ENCODE measurements at regions not wholly inside any gene's neighbourhood (a gene's known extent, or its start where the extent isn't known, plus 50 kb on each side); places are given as distances from the start of the nearest gene placed in this dataset.
"Not testable (repeated sequence)": the region's sequence is repeated elsewhere in the genome, so short reads cannot be mapped to it uniquely, and the experiment has no call there.

- no peaks in the 10 kb centered on the region for H3K36me3 ChIP-seq (ENCODE audit: low read depth)
Observed at GRCh38 chr14:105602799-105603793, 76.7 kb downstream of the TMEM121 start.

GRCh38 chr14:105604531-105605463 is 78.4 kb downstream of the TMEM121 start:
- H3F3A ChIP-seq (ENCODE audit: insufficient read depth); H3K36me3 ChIP-seq (ENCODE audit: low read depth); H3K9me2 ChIP-seq (ENCODE audit: insufficient read depth): not testable (repeated sequence)

More at GRCh38 chr14:105602799-105603793, 76.7 kb downstream of the TMEM121 start:
- Histone ChIP-seq H2AFZ (no peak overlapping the region), H4K20me1 (ENCODE audit: insufficient read depth) (no peaks in the 10 kb centered on the region), H3K4me1 (ENCODE audit: insufficient read depth) (no peaks in the 10 kb centered on the region), H3K9me2 (ENCODE audit: insufficient read depth) (no peaks in the 10 kb centered on the region), H3F3A (ENCODE audit: insufficient read depth) (no peaks in the 10 kb centered on the region), H3K9me3 (ENCODE audit: low read depth) (no peaks in the 10 kb centered on the region), H3K4me3 (no peak overlapping the region), H3K9ac (no peak overlapping the region), H3K4me2 (ENCODE audit: unreplicated experiment) (no peak overlapping the region), H3K27ac (no peak overlapping the region), H3K79me2 (ENCODE audit: insufficient read depth) (no peaks in the 10 kb centered on the region), H3K27me3 (replicated peaks; ENCODE audit: insufficient read depth) (no peaks in the 10 kb centered on the region)
- 26 to 29% methylated on average over 5 to 6 of the region's 6 CpGs for WGBS, 2 experiments (ENCODE audit: low coverage in 1 of 2, low lambda C conversion rate in 2 of 2, missing lambda C conversion rate in 2 of 2)
- TF ChIP-seq EZH2 (IDR thresholded peaks at IDR 0.05; ENCODE audit: insufficient read depth, poor library complexity, severe bottlenecking) (no peak), EZH2phosphoT487 (IDR thresholded peaks at IDR 0.05; ENCODE audit: insufficient read depth, low read depth) (no peak)
- in situ Hi-C loops (cut with MboI) = no loop called here
- DNase-seq = no peak

GRCh38 chr14:105605464-105606304 is 79.3 kb downstream of the TMEM121 start:
- no peaks in the 10 kb centered on the region for H3K36me3 ChIP-seq (ENCODE audit: low read depth)
- no peak overlapping the region for H3K9ac ChIP-seq
- no peaks in the 10 kb centered on the region for H3K9me3 ChIP-seq (ENCODE audit: low read depth)
- no peaks in the 10 kb centered on the region for H3K4me1 ChIP-seq (ENCODE audit: insufficient read depth)
- no peaks in the 10 kb centered on the region for H3K9me2 ChIP-seq (ENCODE audit: insufficient read depth)
- no peak overlapping the region for H3K4me3 ChIP-seq
- no peak for DNase-seq
- H3K27me3 ChIP-seq (replicated peaks; ENCODE audit: insufficient read depth) = no peaks in the 10 kb centered on the region
- no peak for TF ChIP-seq EZH2 (IDR thresholded peaks at IDR 0.05; ENCODE audit: insufficient read depth, poor library complexity, severe bottlenecking)
- no peak for TF ChIP-seq EZH2phosphoT487 (IDR thresholded peaks at IDR 0.05; ENCODE audit: insufficient read depth, low read depth)
- H3K79me2 ChIP-seq (ENCODE audit: insufficient read depth) = no peaks in the 10 kb centered on the region
- H3K4me2 ChIP-seq (ENCODE audit: unreplicated experiment) = no peak overlapping the region
- 41 to 50% methylated on average over 23 to 24 of the region's 24 CpGs for WGBS, 2 experiments (ENCODE audit: low coverage in 1 of 2, low lambda C conversion rate in 2 of 2, missing lambda C conversion rate in 2 of 2)
- in situ Hi-C loops (cut with MboI) = no loop called here
- H3F3A ChIP-seq (ENCODE audit: insufficient read depth) = no peaks in the 10 kb centered on the region
- H3K27ac ChIP-seq = no peak overlapping the region
- no peak overlapping the region for H2AFZ ChIP-seq
- no peaks in the 10 kb centered on the region for H4K20me1 ChIP-seq (ENCODE audit: insufficient read depth)

More at GRCh38 chr14:105604531-105605463, 78.4 kb downstream of the TMEM121 start:
- H3K27me3 ChIP-seq (replicated peaks; ENCODE audit: insufficient read depth); H3K4me3 ChIP-seq; H3K4me1 ChIP-seq (ENCODE audit: insufficient read depth); H3K4me2 ChIP-seq (ENCODE audit: unreplicated experiment); H3K79me2 ChIP-seq (ENCODE audit: insufficient read depth); H4K20me1 ChIP-seq (ENCODE audit: insufficient read depth); H3K9me3 ChIP-seq (ENCODE audit: low read depth); in situ Hi-C loops (cut with MboI); H2AFZ ChIP-seq; H3K9ac ChIP-seq; H3K27ac ChIP-seq; DNase-seq: not testable (repeated sequence)
- 55 to 59% methylated on average over 21 to 27 of the region's 32 CpGs for whole genome bisulfite sequencing, 2 experiments (ENCODE audit: low coverage in 1 of 2, low lambda C conversion rate in 2 of 2, missing lambda C conversion rate in 2 of 2)

GRCh38 chr14:105606305-105606975 is 80.1 kb downstream of the TMEM121 start:
- H2AFZ ChIP-seq; in situ Hi-C loops (cut with MboI); H3K4me3 ChIP-seq; H3K27me3 ChIP-seq (replicated peaks; ENCODE audit: insufficient read depth); H3K36me3 ChIP-seq (ENCODE audit: low read depth); H3K9me2 ChIP-seq (ENCODE audit: insufficient read depth); H4K20me1 ChIP-seq (ENCODE audit: insufficient read depth); H3K27ac ChIP-seq; DNase-seq; H3K4me2 ChIP-seq (ENCODE audit: unreplicated experiment); H3K79me2 ChIP-seq (ENCODE audit: insufficient read depth); H3K4me1 ChIP-seq (ENCODE audit: insufficient read depth); H3K9ac ChIP-seq; H3F3A ChIP-seq (ENCODE audit: insufficient read depth); H3K9me3 ChIP-seq (ENCODE audit: low read depth): not testable (repeated sequence)
- WGBS, 2 experiments (ENCODE audit: low coverage in 1 of 2, low lambda C conversion rate in 2 of 2, missing lambda C conversion rate in 2 of 2) = 38 to 42% methylated on average over 11 to 15 of the region's 15 CpGs

GRCh38 chr14:105607025-105607424 is 80.6 kb downstream of the TMEM121 start:
- H3K36me3 ChIP-seq (ENCODE audit: low read depth); H3K4me3 ChIP-seq; H3F3A ChIP-seq (ENCODE audit: insufficient read depth); H3K4me1 ChIP-seq (ENCODE audit: insufficient read depth); H3K9me3 ChIP-seq (ENCODE audit: low read depth); H3K9me2 ChIP-seq (ENCODE audit: insufficient read depth); H2AFZ ChIP-seq; H3K27me3 ChIP-seq (replicated peaks; ENCODE audit: insufficient read depth); H3K79me2 ChIP-seq (ENCODE audit: insufficient read depth); H3K9ac ChIP-seq; in situ Hi-C loops (cut with MboI); H3K4me2 ChIP-seq (ENCODE audit: unreplicated experiment); H4K20me1 ChIP-seq (ENCODE audit: insufficient read depth); DNase-seq; H3K27ac ChIP-seq: not testable (repeated sequence)
- 64% methylated on average over 15 of the region's 16 CpGs; no CpG with 5 or more reads in 1 of the 2 experiments for WGBS, 2 experiments (ENCODE audit: low coverage in 1 of 2, low lambda C conversion rate in 2 of 2, missing lambda C conversion rate in 2 of 2)

- H3K4me1 ChIP-seq (ENCODE audit: insufficient read depth); H3K4me3 ChIP-seq; H3K9me3 ChIP-seq (ENCODE audit: low read depth); H4K20me1 ChIP-seq (ENCODE audit: insufficient read depth); H3K4me2 ChIP-seq (ENCODE audit: unreplicated experiment); H2AFZ ChIP-seq; H3K9ac ChIP-seq; H3K27me3 ChIP-seq (replicated peaks; ENCODE audit: insufficient read depth); in situ Hi-C loops (cut with MboI); H3K9me2 ChIP-seq (ENCODE audit: insufficient read depth); H3K36me3 ChIP-seq (ENCODE audit: low read depth); H3K27ac ChIP-seq; DNase-seq; H3F3A ChIP-seq (ENCODE audit: insufficient read depth); H3K79me2 ChIP-seq (ENCODE audit: insufficient read depth): not testable (repeated sequence)
- WGBS, 2 experiments (ENCODE audit: low coverage in 1 of 2, low lambda C conversion rate in 2 of 2, missing lambda C conversion rate in 2 of 2) = 25 to 33% methylated on average over 3 to 4 of the region's 4 CpGs
Observed at GRCh38 chr14:105614987-105615386, 88.6 kb downstream of the TMEM121 start.
